B cell (primary cell): ENCODE measurements at regions not wholly inside any gene's neighbourhood (a gene's known extent, or its start where the extent isn't known, plus 50 kb on each side); places are given as distances from the start of the nearest gene placed in this dataset.

Experiments used
- ATAC-seq: fragments of 200-7000 bp; cut with Tn5 transposase; one replicate; pipeline ENCODE4 v1.10.0; 2021; ENCODE audit warnings: low read depth, mild to moderate bottlenecking, moderate number of reproducible peaks, moderate library complexity
- CTCF ChIA-PET: fragments of 350-600 bp; sonication (Branson Sonifier 250); formaldehyde crosslinking; loops from one replicate; lab custom pipeline; 2021; ENCODE audit warnings: antibody characterized with exemption, inconsistent platforms; lab: Charles Lee
- POLR2A ChIA-PET: fragments of 350-600 bp; sonication (Branson Sonifier 250); formaldehyde crosslinking; loops from one replicate; lab custom pipeline; 2021; ENCODE audit warnings: antibody characterized with exemption; lab: Charles Lee
- DNase-seq: peaks from one replicate; pipeline ENCODE4 v3.0.0; 2013
- H2AFZ ChIP-seq: 2 replicates; pipeline ENCODE4 v1.6.1; 2012; ENCODE audit warnings: mild to moderate bottlenecking, low read depth, low read length; ENCODE audit not compliant: insufficient read depth, poor library complexity, severe bottlenecking
- H3K27ac ChIP-seq, 2 donors: 1 replicate in 1 of 2; 2 replicates in 1 of 2; pipeline ENCODE4 v1.5.1; 2012 to 2013; ENCODE audit warnings: low read length in 2 of 2, mild to moderate bottlenecking in 2 of 2, moderate library complexity in 1 of 2
- H3K27me3 ChIP-seq, 4 experiments: fragments of 200-600 bp in 1 of 4; sonication (generic) in 1 of 4; replicated peaks in 1 of 4; 1 replicate in 2 of 4; 2 replicates in 2 of 4; pipeline versions ENCODE4 v1.6.1 to v1.7.0; 2013 to 2016; ENCODE audit warnings: low read length in 3 of 4, mild to moderate bottlenecking in 2 of 4, mixed read lengths in 1 of 4, moderate library complexity in 1 of 4; ENCODE audit not compliant: insufficient read depth in 4 of 4, control insufficient read depth in 3 of 4; ENCODE audit errors: control extremely low read depth in 1 of 4
- H3K36me3 ChIP-seq, 2 experiments: replicated peaks in 1 of 2; 1 replicate in 1 of 2; 2 replicates in 1 of 2; pipeline versions ENCODE4 v1.6.1 to v1.7.1; 2013; ENCODE audit warnings: low read length in 1 of 2; ENCODE audit not compliant: insufficient read depth in 2 of 2, control insufficient read depth in 1 of 2; ENCODE audit errors: control extremely low read depth in 1 of 2, extremely low read depth in 1 of 2
- H3K4me1 ChIP-seq, 2 donors: fragments of 200-600 bp in 1 of 2; sonication (generic) in 1 of 2; 1 replicate in 1 of 2; 2 replicates in 1 of 2; pipeline versions ENCODE4 v1.5.1 to v1.6.1; 2013 to 2017; ENCODE audit warnings: low read length in 2 of 2; ENCODE audit not compliant: control insufficient read depth in 2 of 2, insufficient read depth in 2 of 2
- H3K4me2 ChIP-seq: replicated peaks from 2 replicates; pipeline ENCODE3; 2012; ENCODE audit warnings: mild to moderate bottlenecking, low read depth, low read length; ENCODE audit not compliant: poor library complexity, severe bottlenecking
- H3K4me3 ChIP-seq, 5 experiments: fragments of 200-600 bp in 1 of 5; sonication (generic) in 1 of 5; 1 replicate in 3 of 5; 2 replicates in 2 of 5; pipeline versions ENCODE4 v1.5.1 to v1.7.0; 2011 to 2016; ENCODE audit warnings: low read length in 4 of 5, mild to moderate bottlenecking in 4 of 5, low read depth in 2 of 5, control low read depth in 1 of 5, moderate library complexity in 1 of 5; ENCODE audit not compliant: insufficient read depth in 1 of 5; ENCODE audit errors: control extremely low read depth in 1 of 5, extremely low read depth in 1 of 5
- H3K79me2 ChIP-seq: fragments of 200-600 bp; sonication (generic); one replicate; pipeline ENCODE4 v1.6.0; 2016; ENCODE audit warnings: low read length; ENCODE audit not compliant: control insufficient read depth, insufficient read depth
- H3K9ac ChIP-seq: fragments of 200-600 bp; sonication (generic); 2 replicates; pipeline ENCODE4 v1.6.1; 2017; ENCODE audit warnings: mild to moderate bottlenecking, low read length, moderate library complexity
- H3K9me3 ChIP-seq, 3 donors: one replicate each; pipeline versions ENCODE4 v1.6.1 to v1.7.1; 2013; ENCODE audit warnings: low read length in 2 of 3; ENCODE audit not compliant: control insufficient read depth in 2 of 3, insufficient read depth in 1 of 3; ENCODE audit errors: control extremely low read depth in 1 of 3
- H4K20me1 ChIP-seq: 2 replicates; pipeline ENCODE4 v1.6.0; 2012; ENCODE audit warnings: mild to moderate bottlenecking, low read length; ENCODE audit not compliant: insufficient read depth, control insufficient read depth, poor library complexity, severe bottlenecking
- H3K27ac Mint-ChIP-seq: one replicate; pipeline ENCODE4 v1.8.0; 2021; ENCODE audit warnings: mixed read lengths
- H3K27me3 Mint-ChIP-seq: one replicate; pipeline ENCODE4 v1.8.0; 2021; ENCODE audit warnings: mixed read lengths
- H3K4me1 Mint-ChIP-seq: one replicate; pipeline ENCODE4 v1.8.0; 2021; ENCODE audit warnings: mixed read lengths
- H3K4me3 Mint-ChIP-seq: one replicate; pipeline ENCODE4 v1.8.0; 2021; ENCODE audit warnings: mixed read lengths
- H3K9me3 Mint-ChIP-seq: one replicate; pipeline ENCODE4 v1.8.0; 2022; ENCODE audit warnings: mixed read lengths; ENCODE audit not compliant: insufficient read depth
- CTCF ChIP-seq: fragments of 200-600 bp; IDR thresholded peaks from one replicate; pipeline ENCODE4 v1.8.0; 2022; ENCODE audit warnings: antibody characterized with exemption, mild to moderate bottlenecking
- EZH2 ChIP-seq: IDR thresholded peaks from 2 replicates; pipeline ENCODE4 v1.6.1; 2012; ENCODE audit warnings: borderline replicate concordance, low read depth, mild to moderate bottlenecking, moderate library complexity, low read length; ENCODE audit not compliant: insufficient read depth, poor library complexity, severe bottlenecking
- WGBS: methylation state at CpG from one replicate; pipeline ENCODE4 v1.1.5; 2013; ENCODE audit warnings: missing lambda C conversion rate; ENCODE audit not compliant: insufficient coverage; 5-methylcytosine and 5-hydroxymethylcytosine counted together
- intact Hi-C: fragments of 100-400 bp; cut with micrococcal nuclease; formaldehyde crosslinking; loops from one replicate; pipeline ENCODE4 v1.10.0; 2022

- Histone ChIP-seq H3K79me2 (no peaks in the 10 kb centered on the region), H3K27me3 (no peaks in the 10 kb centered on the region), H3K4me3 (no peak overlapping the region), H2AFZ (no peak overlapping the region), H3K27ac (no peak overlapping the region), H3K4me1 (no peaks in the 10 kb centered on the region), H3K9me3 (peaks cover 0 to 4% (median 0%) of the 10 kb centered on the region in 3 donors), H3K4me2 (no peak overlapping the region), H3K36me3 (no peaks in the 10 kb centered on the region), H4K20me1 (no peaks in the 10 kb centered on the region), H3K9ac (no peak overlapping the region)
- Mint-ChIP-seq H3K4me1 (no peaks in the 10 kb centered on the region), H3K27ac (no peak overlapping the region), H3K4me3 (no peak overlapping the region), H3K9me3 (no peaks in the 10 kb centered on the region), H3K27me3 (no peaks in the 10 kb centered on the region)
- intact Hi-C loops: no loop called here
- CTCF ChIA-PET: no interaction called here
- no peak for ATAC-seq
- no peak for DNase-seq
- POLR2A ChIA-PET: no interaction called here
- 75% methylated on average over 4 of the region's 5 CpGs for WGBS
- no peak for TF ChIP-seq CTCF
- TF ChIP-seq EZH2: no peak
These were observed 94.7 kb upstream of the PDZRN3 start for GRCh38 chr3:73719413-73719851.

GRCh38 chr3:73718326-73719110 lies 93.8 kb upstream of the PDZRN3 start:
- Histone ChIP-seq H3K9me3 (peaks cover 0 to 4% (median 0%) of the 10 kb centered on the region in 3 donors), H3K27ac (no peak overlapping the region), H3K36me3 (no peaks in the 10 kb centered on the region), H2AFZ (no peak overlapping the region), H3K9ac (no peak overlapping the region), H4K20me1 (no peaks in the 10 kb centered on the region), H3K4me2 (no peak overlapping the region), H3K4me3 (no peak overlapping the region), H3K79me2 (no peaks in the 10 kb centered on the region), H3K27me3 (no peaks in the 10 kb centered on the region), H3K4me1 (no peaks in the 10 kb centered on the region)
- ATAC-seq (no peak), DNase-seq (no peak)
- no peaks in the 10 kb centered on the region for H3K27me3 Mint-ChIP-seq
- intact Hi-C loops: no loop called here
- no peaks in the 10 kb centered on the region for H3K9me3 Mint-ChIP-seq
- TF ChIP-seq CTCF: no peak
- TF ChIP-seq EZH2: no peak
- H3K27ac Mint-ChIP-seq: no peak overlapping the region
- ChIA-PET CTCF (no interaction called here), POLR2A (no interaction called here)
- 80% methylated on average over 2 of the region's 5 CpGs for WGBS
- no peak overlapping the region for H3K4me3 Mint-ChIP-seq
- no peaks in the 10 kb centered on the region for H3K4me1 Mint-ChIP-seq
